ENCODE measurements at regions not wholly inside any gene's neighbourhood (a gene's known extent, or its start where the extent isn't known, plus 50 kb on each side); places are given as distances from the start of the nearest gene placed in this dataset.

DNA sequence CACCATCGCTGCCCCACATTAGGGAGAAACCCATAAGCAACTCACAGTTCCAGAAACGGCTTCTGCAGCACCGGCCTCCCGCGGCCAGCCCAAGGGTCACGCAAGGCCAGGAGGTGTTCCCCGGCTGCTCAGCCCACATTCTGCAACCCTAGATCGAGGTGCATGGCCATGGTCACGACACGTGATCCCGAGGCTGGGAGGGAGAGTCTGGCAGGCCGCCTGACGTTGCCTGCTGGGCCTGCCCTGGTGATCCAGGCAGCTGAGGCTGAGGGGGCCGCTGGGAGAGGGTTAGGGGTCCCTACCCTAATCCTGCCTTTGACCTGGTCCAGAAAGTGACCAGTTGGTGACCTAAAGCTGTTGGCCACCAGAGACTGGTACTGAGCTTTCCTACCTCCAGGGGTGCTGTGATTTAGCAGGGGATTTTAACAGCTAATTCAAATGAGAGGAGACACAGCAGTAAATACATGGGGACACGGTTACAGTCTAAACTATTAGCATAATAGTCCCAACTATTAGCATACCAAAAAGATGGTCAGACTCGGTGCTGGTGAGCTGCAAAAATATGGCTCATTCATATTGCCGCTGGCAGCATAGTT lies 97.4 kb upstream of the CIBAR2 start:
- intact Hi-C loops (cut with DNase I) = no loop called here
- peak; percentile 82 for DNase-seq
- peak; percentile 60 for ATAC-seq (ENCODE audit: poor library complexity)

DNA sequence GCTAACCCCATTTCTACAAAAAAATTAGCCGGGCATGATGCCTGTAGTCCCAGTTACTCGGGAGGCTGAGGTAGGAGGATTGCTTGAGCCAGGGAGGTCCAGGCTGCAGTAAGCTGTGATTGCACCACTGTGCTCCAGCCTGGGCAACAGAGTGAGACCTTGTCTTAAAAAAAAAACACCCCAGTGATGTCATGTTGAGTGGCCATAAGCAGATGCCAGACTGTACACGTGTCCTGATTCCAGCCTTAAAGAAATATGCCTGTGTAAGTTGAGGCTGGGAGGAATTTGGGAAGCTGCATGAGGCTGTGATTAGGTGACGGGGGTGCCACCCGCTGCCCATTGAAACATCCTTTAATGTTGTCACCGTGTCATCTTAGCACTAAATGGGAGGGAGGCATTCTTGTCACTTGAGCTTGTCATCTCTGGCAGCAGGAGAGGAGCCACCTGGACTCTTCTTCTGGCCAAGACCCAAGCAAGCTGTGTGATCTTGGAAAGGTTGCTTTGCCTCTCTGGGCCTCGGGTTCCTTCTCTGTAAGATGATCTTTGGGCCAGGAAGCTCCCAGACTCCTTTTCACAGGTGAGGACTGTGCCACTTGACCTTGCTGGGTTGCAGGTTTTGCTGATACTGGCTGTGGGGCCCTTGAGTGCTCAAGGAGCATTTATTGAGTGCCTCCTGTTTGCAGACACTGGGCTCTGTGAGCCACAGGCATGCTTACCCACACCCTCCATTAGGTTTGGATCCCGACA lies 98.3 kb upstream of the CIBAR2 start:
- ATAC-seq (ENCODE audit: poor library complexity) = no peak
- intact Hi-C loops (cut with DNase I) = no loop called here
- DNase-seq = peak; percentile 34

DNA sequence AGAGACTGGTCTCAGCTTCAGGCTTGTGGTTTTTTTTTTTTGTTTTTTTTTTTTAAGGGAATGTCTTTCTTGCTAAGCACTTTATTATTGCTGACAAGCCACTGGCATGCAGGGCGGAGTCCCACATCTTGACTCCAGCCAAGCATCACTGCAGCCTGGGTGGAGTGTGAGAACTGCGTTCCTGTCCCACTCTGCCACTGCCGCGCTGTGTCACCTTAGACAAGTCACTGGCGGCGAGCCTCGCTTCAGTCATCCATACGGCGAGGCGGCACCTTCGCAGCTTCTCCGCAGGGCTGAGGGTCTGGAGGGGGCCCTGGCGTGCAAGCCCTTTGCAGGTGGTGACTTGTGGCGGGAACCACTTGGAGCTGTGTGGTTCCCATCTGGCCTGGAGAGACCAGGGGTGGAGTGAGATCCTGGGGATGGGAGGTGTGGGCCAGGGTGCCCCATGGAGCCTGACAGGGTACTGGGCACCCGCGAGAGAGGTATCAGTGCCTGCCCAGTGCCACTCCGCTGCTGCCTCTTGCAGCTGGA lies 99.1 kb upstream of the CIBAR2 start:
- ATAC-seq (ENCODE audit: poor library complexity) = no peak
- intact Hi-C loops (cut with DNase I) = no loop called here
- DNase-seq = peak; percentile 40

DNA sequence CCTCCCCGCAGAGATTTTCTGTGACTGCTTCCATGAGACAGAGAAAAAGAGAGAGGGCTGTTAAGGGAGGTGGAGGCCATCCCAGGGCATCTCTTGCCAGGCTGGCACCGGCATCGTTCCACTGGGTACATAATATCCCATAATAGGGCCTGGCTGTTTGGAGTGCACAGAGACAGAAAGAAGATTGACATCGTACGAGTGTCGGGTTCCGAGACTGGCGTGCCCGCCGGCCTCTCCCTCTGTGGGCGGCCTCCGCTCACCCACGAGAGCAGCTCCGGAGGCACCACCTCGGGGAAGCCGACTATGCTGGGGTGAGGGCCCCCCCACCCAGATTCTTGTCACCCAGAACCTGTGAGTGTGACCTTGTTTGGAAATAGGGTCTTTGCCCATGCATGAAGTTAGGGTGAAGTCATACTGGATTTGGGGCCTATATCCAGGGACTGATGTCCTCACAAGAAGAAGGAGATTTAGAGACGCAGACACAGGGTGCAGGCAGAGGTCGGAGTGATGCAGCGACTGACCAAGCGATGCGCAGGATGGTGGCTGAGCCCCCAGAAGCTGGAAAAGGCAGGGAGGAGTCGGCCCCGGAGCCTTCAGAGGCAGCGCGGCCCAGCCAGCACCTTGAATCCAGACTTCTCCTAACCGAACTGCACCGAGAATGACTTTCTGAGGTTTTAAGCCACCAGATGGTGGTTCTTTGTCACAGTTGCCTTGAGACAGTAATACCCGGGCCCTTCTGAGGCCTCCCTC lies 101.8 kb upstream of the CIBAR2 start:
- intact Hi-C loops (cut with DNase I) = no loop called here
- ATAC-seq (ENCODE audit: poor library complexity) = peak; percentile 36
- DNase-seq = peak; percentile 49

DNA sequence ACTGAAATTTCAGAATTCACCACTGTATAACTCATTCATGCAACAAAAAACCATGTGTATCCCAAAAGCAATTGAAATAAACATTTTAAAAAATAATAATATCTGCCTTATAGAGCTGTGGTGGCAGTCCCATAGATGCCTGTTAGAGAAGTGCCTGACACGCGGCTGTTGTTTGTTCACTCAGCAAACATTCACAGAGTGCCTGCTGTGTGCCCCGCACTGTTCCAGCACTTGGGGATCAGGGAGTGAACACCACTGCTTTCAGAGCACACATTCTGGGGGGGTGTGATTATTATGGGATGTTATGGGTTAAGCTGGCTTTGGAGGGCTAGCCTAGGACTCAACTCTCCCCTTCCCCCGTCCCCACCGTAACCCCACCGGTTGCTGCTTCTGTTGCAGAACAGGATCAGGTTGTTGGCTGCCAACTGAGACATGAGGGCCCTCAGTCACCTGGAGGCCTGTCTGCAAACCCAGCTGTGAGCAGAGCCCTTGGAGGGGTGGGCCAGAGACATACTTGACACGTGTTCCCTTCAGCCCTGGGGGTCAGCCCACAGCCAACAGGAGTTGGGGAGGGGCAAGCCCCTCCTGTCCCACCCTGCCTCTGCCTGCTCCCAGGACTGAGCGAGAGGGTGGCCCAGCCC lies 103.3 kb upstream of the CIBAR2 start:
- DNase-seq (no peak), ATAC-seq (ENCODE audit: poor library complexity) (no peak)
- intact Hi-C loops (cut with DNase I) = no loop called here

DNA sequence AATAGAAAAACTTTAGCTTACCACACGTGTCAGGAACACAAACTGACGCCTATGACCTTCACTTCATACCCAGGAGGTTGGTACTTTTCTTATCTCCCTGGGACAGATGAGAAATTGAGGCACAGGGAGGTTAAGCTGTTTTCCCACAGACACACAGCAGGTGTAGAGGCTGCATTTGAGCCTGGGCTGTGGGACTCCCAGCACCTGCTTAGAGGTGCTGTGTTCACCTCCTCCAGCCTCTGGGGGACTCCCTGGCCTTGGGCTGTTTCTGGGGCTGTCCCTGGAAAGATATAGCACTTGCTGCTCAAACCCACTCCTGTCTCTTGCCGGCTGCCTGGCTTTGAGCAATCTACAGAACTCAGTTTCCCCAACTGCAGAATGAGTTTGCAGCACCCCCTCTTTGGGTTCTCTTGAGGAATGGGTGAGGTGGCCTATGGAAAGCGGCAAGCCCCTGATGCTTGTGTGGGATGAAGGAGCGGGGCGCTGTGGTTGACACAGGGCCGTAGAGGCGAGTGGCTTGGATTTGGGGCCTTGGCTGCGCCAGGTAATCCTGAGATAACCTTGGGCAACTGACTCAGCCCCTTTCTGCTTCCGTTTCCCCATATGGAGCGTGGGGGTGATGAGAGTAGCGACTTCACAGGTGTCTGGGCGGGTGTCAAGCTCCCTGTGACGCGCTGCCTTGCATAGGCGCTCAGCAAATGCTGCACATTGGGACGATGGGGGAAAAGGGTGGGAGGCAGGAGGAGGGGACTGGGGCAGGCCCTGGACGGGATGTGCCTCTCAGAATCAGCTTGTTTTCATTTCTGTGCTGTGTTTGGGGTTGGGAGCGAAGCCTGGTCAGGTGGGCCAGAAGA lies 104.5 kb upstream of the CIBAR2 start:
- no peak for ATAC-seq (ENCODE audit: poor library complexity)
- intact Hi-C loops (cut with DNase I) = no loop called here
- DNase-seq = no peak

DNA sequence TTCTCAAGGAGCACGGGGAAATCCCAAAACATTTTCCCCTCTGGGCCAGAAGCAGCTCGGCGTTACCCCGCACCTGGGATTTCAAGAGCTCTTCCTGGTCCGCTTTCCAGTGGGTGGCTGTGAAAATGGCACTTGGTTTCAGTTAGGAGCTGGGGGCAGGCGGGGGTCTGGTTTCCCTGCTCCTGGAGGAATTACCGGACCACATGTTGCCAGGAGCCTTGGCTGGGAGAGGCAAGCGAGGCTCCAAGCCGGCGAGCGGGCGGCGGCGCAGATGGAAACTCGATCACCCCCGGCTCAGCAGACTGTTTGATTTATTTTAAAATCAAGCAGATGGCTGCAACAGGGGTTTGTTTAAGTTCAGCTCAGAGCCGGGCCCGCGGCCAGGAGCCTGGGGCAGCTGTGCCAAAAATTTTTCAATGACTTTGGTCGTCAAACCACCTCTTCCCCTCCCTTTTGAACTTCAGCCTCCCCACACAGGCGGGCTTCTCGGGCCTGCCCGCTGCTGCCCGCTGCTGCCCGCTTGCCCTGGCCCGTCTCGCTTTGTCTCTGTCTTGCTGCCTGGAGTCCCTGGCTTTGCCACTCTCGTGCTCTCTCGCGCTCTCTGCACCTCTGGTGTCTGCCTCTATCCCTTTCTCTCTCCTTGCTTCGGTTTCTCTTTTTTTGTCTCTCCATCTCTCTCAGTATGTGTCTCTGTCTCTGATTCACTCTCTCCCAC lies 108.0 kb upstream of the CIBAR2 start:
- DNase-seq (peak; percentile 84), ATAC-seq (ENCODE audit: poor library complexity) (peak; percentile 92)
- intact Hi-C loops (cut with DNase I) = no loop called here

DNA sequence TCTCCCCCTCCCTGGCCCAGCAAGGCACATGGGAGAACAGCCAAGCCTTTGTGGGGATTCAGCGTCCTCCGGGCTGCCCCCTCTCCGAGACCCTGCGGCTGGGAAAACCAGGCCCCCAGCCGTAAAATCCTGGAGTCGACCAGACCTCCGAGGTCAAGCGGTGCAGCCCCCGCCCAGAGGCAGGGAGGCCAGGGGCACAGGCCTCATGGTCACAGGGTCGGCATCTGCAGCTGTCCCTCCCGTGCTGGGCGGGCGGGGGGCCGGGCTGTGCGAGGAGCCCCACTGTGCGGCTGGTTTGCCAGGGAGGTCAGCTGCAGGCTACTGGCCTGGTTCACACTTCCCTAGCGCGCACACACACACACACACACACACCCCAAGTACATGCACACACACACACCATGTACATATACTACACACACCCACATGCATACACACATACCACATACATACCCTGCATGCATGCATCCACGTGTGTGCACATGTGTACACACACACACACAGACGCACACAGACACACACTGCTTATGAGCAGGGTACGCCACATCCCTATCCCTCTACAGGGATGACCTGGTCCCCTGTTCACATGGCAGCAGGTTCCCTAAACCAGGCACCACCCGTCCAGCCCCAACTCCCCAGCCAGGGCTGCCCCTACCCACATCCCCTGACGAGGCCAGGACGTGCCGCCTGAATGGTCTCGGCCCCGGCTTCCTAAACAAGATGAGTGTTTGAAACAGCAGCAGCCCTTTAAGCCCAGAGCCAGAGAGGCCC lies 108.9 kb upstream of the CIBAR2 start:
- DNase-seq (no peak), ATAC-seq (ENCODE audit: poor library complexity) (no peak)
- intact Hi-C loops (cut with DNase I) = no loop called here

DNA sequence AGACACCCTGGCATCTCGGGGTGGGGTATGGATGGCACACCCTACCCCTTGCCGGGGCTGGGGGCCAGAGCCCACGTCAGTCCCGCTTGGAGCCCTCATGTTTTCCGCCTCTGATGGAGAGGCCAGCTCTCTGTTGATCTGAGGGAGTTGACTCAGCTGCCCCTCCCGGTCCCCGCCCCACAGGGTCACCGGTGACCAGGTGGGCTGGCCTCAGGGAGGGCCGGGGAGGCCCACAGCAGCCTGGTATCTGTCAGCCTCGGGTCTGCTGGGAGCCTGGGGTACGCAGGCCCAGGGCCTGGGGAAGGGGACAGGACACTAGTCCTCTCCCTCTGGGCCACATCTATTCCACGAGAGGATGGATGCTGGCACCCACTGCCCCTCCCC lies 109.5 kb upstream of the CIBAR2 start:
- intact Hi-C loops (cut with DNase I) = no loop called here
- ATAC-seq (ENCODE audit: poor library complexity) = no peak
- no peak for DNase-seq

DNA sequence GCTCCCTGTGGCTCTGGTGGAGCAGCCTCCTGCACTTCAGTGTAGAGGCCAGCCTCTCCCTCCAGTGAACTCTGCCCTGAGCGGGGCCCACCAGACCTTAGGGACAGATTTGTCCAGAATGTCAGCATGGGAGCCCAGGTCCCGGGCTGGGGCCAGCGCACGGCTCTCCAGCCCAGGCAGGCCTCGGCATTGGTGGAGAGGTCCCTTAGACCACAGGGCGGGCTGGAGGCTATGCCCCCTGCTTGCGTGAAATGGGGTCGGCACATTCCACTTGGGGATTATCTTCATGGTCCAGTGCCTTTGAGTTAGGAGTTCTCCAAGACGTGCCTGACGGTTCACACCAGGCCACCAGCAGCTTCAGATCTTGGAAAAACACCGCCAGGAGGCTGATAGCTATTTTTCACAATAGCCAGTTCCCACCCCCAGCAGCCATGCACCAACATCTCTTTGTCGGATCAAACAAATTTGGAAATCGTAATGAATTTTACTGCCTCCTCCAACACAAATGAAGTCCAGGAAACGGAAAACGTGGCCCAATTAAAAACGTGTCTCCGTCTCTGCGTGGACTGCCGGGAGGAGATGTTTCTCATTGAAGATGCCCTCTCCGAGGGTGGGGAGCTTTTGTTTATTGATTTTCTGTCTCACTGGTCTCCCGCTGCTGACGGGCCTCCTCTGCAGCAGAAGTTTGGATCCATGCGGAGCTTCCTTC lies 110.0 kb upstream of the CIBAR2 start:
- ATAC-seq (ENCODE audit: poor library complexity) (no peak), DNase-seq (no peak)
- intact Hi-C loops (cut with DNase I) = no loop called here

DNA sequence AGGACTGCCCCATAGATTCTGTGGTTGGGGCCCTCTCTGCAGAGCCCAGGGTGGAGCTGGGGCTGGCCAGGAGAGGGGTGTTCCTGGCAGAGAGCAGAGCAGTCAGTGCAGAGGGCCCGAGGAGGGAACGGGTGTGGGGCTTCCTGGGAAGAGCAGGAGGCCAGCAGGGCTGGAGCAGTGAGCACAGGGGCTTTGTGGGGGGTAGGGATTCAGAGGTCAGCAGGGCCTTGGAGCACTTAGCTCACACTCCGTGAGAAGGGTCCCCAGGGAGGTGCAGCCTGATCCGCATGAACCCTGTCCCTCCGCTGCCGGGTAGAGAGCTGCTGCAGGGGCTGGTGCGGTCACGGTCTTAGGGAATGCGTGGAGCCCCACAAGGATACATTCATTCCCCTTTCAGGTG lies 113.0 kb upstream of the CIBAR2 start:
- intact Hi-C loops (cut with DNase I) = loop anchor here (5.0 kb wide), 1 partner anchor 93 kb away; no protein-coding TSS in a partner anchor
- no peak for DNase-seq
- no peak for ATAC-seq (ENCODE audit: poor library complexity)

DNA sequence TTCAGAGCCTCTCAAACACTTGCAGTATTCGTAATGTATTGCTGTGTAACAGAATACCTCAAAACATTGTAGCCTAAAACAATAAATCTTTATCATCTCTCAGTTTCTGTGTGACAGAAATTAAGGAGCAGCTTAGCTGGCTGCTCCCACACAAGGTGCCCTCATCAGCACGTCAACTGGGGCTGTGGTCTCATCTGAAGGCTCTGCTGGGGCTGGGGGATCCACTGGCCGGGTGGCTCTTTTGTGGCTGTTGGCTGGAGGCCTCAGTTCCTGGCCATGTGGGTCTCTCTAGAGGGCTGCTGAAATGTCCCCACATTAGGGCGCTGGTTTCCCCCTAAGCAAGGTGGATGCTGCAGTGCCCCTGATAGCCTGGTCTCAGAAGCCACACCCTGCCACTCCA lies 113.4 kb upstream of the CIBAR2 start:
- ATAC-seq (ENCODE audit: poor library complexity) = no peak
- no peak for DNase-seq
- intact Hi-C loops (cut with DNase I) = loop anchor here (5.0 kb wide), 1 partner anchor 93 kb away; no protein-coding TSS in a partner anchor

DNA sequence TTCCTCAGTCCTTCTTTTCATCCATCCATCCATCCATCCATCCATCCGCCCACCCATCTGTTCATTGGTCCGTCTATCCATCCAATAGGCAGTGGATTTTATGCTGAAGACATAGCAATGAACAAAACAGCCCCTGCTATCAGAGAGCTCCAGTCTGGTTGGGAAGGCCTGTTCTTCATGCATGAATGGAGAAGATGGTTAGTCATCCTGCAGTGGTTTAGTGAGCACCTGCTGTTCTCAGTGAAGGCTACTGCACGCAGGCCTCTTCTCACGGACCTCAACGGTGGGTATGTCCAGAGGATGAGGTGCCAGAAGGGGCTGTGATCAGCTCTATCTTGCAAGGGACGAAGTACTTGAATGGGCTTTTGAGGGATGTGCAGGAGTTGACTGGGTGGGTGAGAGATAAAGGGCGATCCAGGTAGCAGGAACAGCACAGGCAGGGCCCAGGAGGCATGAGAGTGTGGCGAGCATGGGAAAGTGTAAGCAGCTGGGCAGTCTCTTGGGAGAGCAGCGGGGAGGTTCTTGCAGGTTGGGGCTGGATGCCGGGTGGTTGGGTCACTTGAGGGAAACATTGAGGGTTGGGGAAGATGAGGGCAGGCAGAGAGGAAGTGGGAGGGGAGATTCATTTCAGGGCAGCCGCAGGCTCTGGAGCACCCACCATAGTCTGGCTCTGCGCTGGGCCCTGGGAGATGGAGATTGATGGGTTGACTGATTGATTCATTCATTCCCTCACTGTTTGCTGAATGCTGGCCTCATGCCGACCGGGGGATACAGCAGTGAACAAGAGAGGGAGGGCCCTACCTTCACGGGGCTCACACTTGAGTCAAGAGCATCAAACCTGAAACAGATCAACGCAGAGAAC lies 115.0 kb upstream of the CIBAR2 start:
- no peak for DNase-seq
- ATAC-seq (ENCODE audit: poor library complexity) = no peak
- intact Hi-C loops (cut with DNase I) = loop anchor here (5.0 kb wide), 1 partner anchor 95 kb away; no protein-coding TSS in a partner anchor

DNA sequence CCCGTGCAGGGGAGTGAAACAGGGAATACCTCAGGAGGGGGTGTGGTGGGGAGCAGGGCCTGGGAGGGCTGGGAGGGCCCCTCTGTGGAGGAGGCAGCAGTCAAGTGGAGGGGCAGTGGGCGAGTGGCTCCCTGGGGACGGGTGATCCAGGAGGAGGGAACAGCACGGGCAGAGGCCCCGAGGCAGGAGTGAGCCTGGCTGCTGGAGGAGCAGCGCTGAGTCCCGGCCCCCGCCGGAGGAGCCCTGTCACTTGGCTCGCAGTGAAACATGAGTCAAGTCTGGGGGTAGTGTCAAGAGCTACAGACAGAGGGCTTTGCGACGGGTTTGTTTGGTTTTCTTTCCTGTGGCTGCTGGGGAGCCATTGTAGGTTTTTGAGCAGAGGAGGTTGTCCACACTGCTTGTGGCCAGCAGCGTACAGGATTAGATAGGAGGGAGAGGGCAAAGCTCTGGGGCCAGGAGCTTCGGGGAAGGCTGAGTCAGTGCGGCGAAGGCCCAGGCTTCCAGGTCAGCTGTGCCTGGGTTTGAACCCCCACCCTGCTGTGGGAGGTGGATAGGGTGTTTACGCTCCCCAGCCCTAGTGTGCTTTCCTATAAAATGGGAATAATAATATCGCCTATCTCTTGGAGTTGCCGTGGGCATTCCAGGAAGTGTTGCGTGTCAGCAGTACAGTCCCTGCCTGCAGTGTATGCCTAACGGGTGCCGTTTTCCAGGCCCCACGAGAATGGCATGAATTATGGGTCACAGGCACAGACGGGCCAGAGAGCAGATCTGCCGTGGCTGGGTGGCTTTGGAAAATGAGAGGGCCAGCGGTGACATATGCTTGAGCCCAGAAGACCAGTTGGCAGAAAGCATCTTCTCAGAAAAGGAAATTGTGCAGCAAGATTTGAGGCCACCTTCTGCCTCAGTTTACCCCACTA lies 115.9 kb upstream of the CIBAR2 start:
- DNase-seq = no peak
- ATAC-seq (ENCODE audit: poor library complexity) = no peak
- intact Hi-C loops (cut with DNase I) = loop anchor here (5.0 kb wide), 1 partner anchor 96 kb away; no protein-coding TSS in a partner anchor
